ENCODE measurements at regions not wholly inside any gene's neighbourhood (a gene's known extent, or its start where the extent isn't known, plus 50 kb on each side); places are given as distances from the start of the nearest gene placed in this dataset.

- intact Hi-C loops (cut with DNase I): no loop called here
- no peak for DNase-seq
- no peaks in the 10 kb centered on the region for H3K4me1 ChIP-seq
- H3K36me3 ChIP-seq: no peaks in the 10 kb centered on the region
- H3K27ac ChIP-seq: no peak overlapping the region
- H3K9me3 ChIP-seq: no peaks in the 10 kb centered on the region
- H3K27me3 ChIP-seq: peaks cover 0 to 12% (median 0%) of the 10 kb centered on the region in 4 donors
- TF ChIP-seq CTCF (IDR thresholded peaks at IDR 0.05) (no peak), POLR2A (IDR thresholded peaks at IDR 0.05) (no peak)
- no peak overlapping the region for H3K4me3 ChIP-seq
- 82% methylated on average over 8 of the region's 9 CpGs; no CpG with 5 or more reads in 1 of the 2 donors for WGBS, 2 donors
Measured at GRCh38 chr10:130809181-130809580, 502.3 kb downstream of the TCERG1L start.

- 62 to 63% methylated on average over 11 to 20 of the region's 22 CpGs for WGBS, 2 donors
- intact Hi-C loops (cut with DNase I): no loop called here
- peaks cover 0 to 12% (median 0%) of the 10 kb centered on the region in 4 donors for H3K27me3 ChIP-seq
- H3K9me3 ChIP-seq: no peaks in the 10 kb centered on the region
- H3K36me3 ChIP-seq: no peaks in the 10 kb centered on the region
- no peak for DNase-seq
- H3K27ac ChIP-seq: no peak overlapping the region
- H3K4me3 ChIP-seq: no peak overlapping the region
- no peak for TF ChIP-seq CTCF (IDR thresholded peaks at IDR 0.05)
- TF ChIP-seq POLR2A (IDR thresholded peaks at IDR 0.05): no peak
- H3K4me1 ChIP-seq: no peaks in the 10 kb centered on the region
Measured at GRCh38 chr10:130809761-130810515, 501.6 kb downstream of the TCERG1L start.

- intact Hi-C loops (cut with DNase I): no loop called here
- no peak for DNase-seq
- no peaks in the 10 kb centered on the region for H3K36me3 ChIP-seq
- H3K9me3 ChIP-seq: no peaks in the 10 kb centered on the region
- TF ChIP-seq CTCF (IDR thresholded peaks at IDR 0.05) (no peak), POLR2A (IDR thresholded peaks at IDR 0.05) (no peak)
- H3K4me1 ChIP-seq: no peaks in the 10 kb centered on the region
- H3K27me3 ChIP-seq: peaks cover 0 to 12% (median 0%) of the 10 kb centered on the region in 4 donors
- no peak overlapping the region for H3K4me3 ChIP-seq
- H3K27ac ChIP-seq: no peak overlapping the region
- WGBS, 2 donors: 80 to 82% methylated on average over 5 to 11 of the region's 14 CpGs
Measured at GRCh38 chr10:130810856-130811255, 500.7 kb downstream of the TCERG1L start.

- H3K27ac ChIP-seq: no peak overlapping the region
- H3K9me3 ChIP-seq: no peaks in the 10 kb centered on the region
- H3K4me3 ChIP-seq: no peak overlapping the region
- peaks cover 0 to 12% (median 0%) of the 10 kb centered on the region in 4 donors for H3K27me3 ChIP-seq
- TF ChIP-seq CTCF (IDR thresholded peaks at IDR 0.05): no peak
- TF ChIP-seq POLR2A (IDR thresholded peaks at IDR 0.05): no peak
- intact Hi-C loops (cut with DNase I): no loop called here
- no peaks in the 10 kb centered on the region for H3K4me1 ChIP-seq
- 81 to 85% methylated on average over 11 to 12 of the region's 14 CpGs for WGBS, 2 donors
- DNase-seq: no peak
- no peaks in the 10 kb centered on the region for H3K36me3 ChIP-seq
Measured at GRCh38 chr10:130812381-130813148, 499.0 kb downstream of the TCERG1L start.

- no peak overlapping the region for H3K4me3 ChIP-seq
- H3K27me3 ChIP-seq: peaks cover 0 to 12% (median 0%) of the 10 kb centered on the region in 4 donors
- WGBS, 2 donors: 62 to 73% methylated on average over 6 to 7 of the region's 7 CpGs
- DNase-seq: no peak
- H3K27ac ChIP-seq: no peak overlapping the region
- no peaks in the 10 kb centered on the region for H3K4me1 ChIP-seq
- intact Hi-C loops (cut with DNase I): no loop called here
- no peaks in the 10 kb centered on the region for H3K36me3 ChIP-seq
- H3K9me3 ChIP-seq: no peaks in the 10 kb centered on the region
- TF ChIP-seq POLR2A (IDR thresholded peaks at IDR 0.05) (no peak), CTCF (IDR thresholded peaks at IDR 0.05) (no peak)
Measured at GRCh38 chr10:130814610-130815009, 496.9 kb downstream of the TCERG1L start.
